Lower lobe of right lung (tissue), 2 donors: ENCODE measurements at regions not wholly inside any gene's neighbourhood (a gene's known extent, or its start where the extent isn't known, plus 50 kb on each side); places are given as distances from the start of the nearest gene placed in this dataset.

Source experiments
- ATAC-seq, 2 donors: fragments of 200-7000 bp; cut with Tn5 transposase; one replicate each; pipeline ENCODE4 v1.9.1; 2020 to 2022; ENCODE audit warnings: mild to moderate bottlenecking in 2 of 2, moderate library complexity in 2 of 2
- DNase-seq: peaks from one replicate; pipeline ENCODE4 v3.0.0-alpha.2; 2020
- H3K27ac ChIP-seq: fragments of 200-600 bp; one replicate; pipeline ENCODE4 v1.8.0; 2022
- H3K27me3 ChIP-seq: fragments of 200-600 bp; one replicate; pipeline ENCODE4 v1.8.0; 2022; ENCODE audit warnings: low read depth
- H3K36me3 ChIP-seq: fragments of 200-600 bp; one replicate; pipeline ENCODE4 v1.8.0; 2022; ENCODE audit warnings: mild to moderate bottlenecking
- H3K4me1 ChIP-seq: fragments of 200-600 bp; one replicate; pipeline ENCODE4 v1.8.0; 2022
- H3K4me3 ChIP-seq: fragments of 200-600 bp; one replicate; pipeline ENCODE4 v1.8.0; 2022; ENCODE audit warnings: mild to moderate bottlenecking
- H3K9me3 ChIP-seq: fragments of 200-600 bp; one replicate; pipeline ENCODE4 v1.8.0; 2022
- CTCF ChIP-seq: fragments of 200-600 bp; IDR thresholded peaks from one replicate; pipeline ENCODE4 v1.8.0; 2022; ENCODE audit warnings: antibody characterized with exemption, mild to moderate bottlenecking
- intact Hi-C: fragments of 100-400 bp; cut with DNase I; formaldehyde crosslinking; loops from one replicate; pipeline ENCODE4 v1.11.0; 2022
- donor health status: DM: no; HTN: yes; CAD: no; lungs with severe emphysema.

GRCh38 chr11:131037873-131038272 is 121.6 kb upstream of the SNX19 start:
- Histone ChIP-seq H3K4me3 (no peak overlapping the region), H3K27me3 (no peaks in the 10 kb centered on the region), H3K4me1 (no peaks in the 10 kb centered on the region), H3K27ac (no peak overlapping the region), H3K9me3 (no peaks in the 10 kb centered on the region), H3K36me3 (no peaks in the 10 kb centered on the region)
- ATAC-seq: no peak
- no peak for TF ChIP-seq CTCF
- intact Hi-C loops: no loop called here
- DNase-seq: no peak

GRCh38 chr11:131038597-131038996 is 122.3 kb upstream of the SNX19 start:
- DNase-seq (no peak), ATAC-seq (no peak)
- no peak for TF ChIP-seq CTCF
- Histone ChIP-seq H3K27me3 (no peaks in the 10 kb centered on the region), H3K9me3 (no peaks in the 10 kb centered on the region), H3K4me3 (no peak overlapping the region), H3K27ac (no peak overlapping the region), H3K4me1 (no peaks in the 10 kb centered on the region), H3K36me3 (no peaks in the 10 kb centered on the region)
- intact Hi-C loops: no loop called here

GRCh38 chr11:131041331-131042040 is 125.2 kb upstream of the SNX19 start:
- Histone ChIP-seq H3K27me3 (peaks cover 2% of the 10 kb centered on the region), H3K27ac (no peak overlapping the region), H3K4me1 (no peaks in the 10 kb centered on the region), H3K9me3 (no peaks in the 10 kb centered on the region), H3K36me3 (no peaks in the 10 kb centered on the region), H3K4me3 (no peak overlapping the region)
- no peak for TF ChIP-seq CTCF
- ATAC-seq (no peak), DNase-seq (no peak)
- intact Hi-C loops: no loop called here

GRCh38 chr11:131042041-131042390 is 125.7 kb upstream of the SNX19 start:
- H3K9me3 ChIP-seq: no peaks in the 10 kb centered on the region
- intact Hi-C loops: no loop called here

GRCh38 chr11:131043251-131043650 is 127.0 kb upstream of the SNX19 start:
- Histone ChIP-seq H3K9me3 (no peaks in the 10 kb centered on the region), H3K36me3 (no peaks in the 10 kb centered on the region), H3K27ac (no peak overlapping the region), H3K4me1 (no peaks in the 10 kb centered on the region), H3K4me3 (no peak overlapping the region), H3K27me3 (peaks cover 2% of the 10 kb centered on the region)
- intact Hi-C loops: no loop called here
- DNase-seq: no peak
- no peak for TF ChIP-seq CTCF
- no peak for ATAC-seq

More at GRCh38 chr11:131042041-131042390, 125.7 kb upstream of the SNX19 start:
- ATAC-seq (no peak), DNase-seq (no peak)
- Histone ChIP-seq H3K4me3 (no peak overlapping the region), H3K4me1 (no peaks in the 10 kb centered on the region), H3K27me3 (peaks cover 2% of the 10 kb centered on the region), H3K36me3 (no peaks in the 10 kb centered on the region), H3K27ac (no peak overlapping the region)
- TF ChIP-seq CTCF: no peak

GRCh38 chr11:131044851-131045250 is 128.6 kb upstream of the SNX19 start:
- no peaks in the 10 kb centered on the region for H3K9me3 ChIP-seq
- no peak for ATAC-seq
- no peak for TF ChIP-seq CTCF
- no peak overlapping the region for H3K27ac ChIP-seq
- H3K27me3 ChIP-seq: peaks cover 2% of the 10 kb centered on the region
- DNase-seq: no peak
- H3K36me3 ChIP-seq: no peaks in the 10 kb centered on the region
- intact Hi-C loops: no loop called here
- H3K4me3 ChIP-seq: no peak overlapping the region
- H3K4me1 ChIP-seq: no peaks in the 10 kb centered on the region
